HUDEP-2 (cell line): ENCODE measurements at regions not wholly inside any gene's neighbourhood (a gene's known extent, or its start where the extent isn't known, plus 50 kb on each side); places are given as distances from the start of the nearest gene placed in this dataset.
A peak's percentile ranks its signal among the peaks of the same experiment; 100 is the strongest.

Experiments used
- DNase-seq, 76 experiments: peaks; one replicate each; lab custom pipeline; 2025; ENCODE audit not compliant: unreplicated experiment in 76 of 76; lab: John Stamatoyannopoulos, UW

- no peak for DNase-seq
These were observed 136.3 kb upstream of the MLIP start for GRCh38 chr6:53974941-53975340.

DNA sequence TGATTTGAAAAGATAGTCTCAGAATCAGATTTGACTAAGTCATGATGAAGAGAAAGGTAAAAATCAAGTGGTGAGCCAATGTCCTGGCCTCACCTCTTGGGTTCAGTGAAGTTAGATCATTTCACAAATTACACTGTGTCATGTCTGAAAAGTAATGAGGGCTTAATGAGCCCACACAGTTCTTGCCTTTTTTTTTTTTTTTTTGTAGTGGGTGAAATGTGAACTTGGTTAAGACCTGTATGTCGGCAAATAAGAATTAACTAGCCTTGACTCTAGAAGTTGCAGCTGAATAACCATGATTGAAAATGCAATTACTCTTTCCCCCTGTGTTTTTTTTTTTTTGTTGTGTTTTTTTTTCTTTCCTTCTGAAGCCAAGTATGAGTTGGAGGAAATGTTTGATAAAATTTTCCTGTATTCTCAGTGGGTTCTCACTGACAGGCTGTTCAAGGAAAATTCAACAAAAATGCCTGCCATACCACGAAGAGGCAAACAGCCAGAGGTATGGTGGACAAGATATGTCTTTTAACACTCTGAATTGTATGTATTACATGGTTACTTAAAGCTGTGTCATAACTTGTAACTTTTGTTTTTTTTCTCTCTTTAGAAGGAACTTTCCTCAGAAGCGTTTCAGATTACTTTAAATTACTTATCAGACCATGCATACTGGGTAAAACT is 135.2 kb upstream of the MLIP start:
- no peak for DNase-seq

GRCh38 chr6:53977551-53977950 is 133.7 kb upstream of the MLIP start:
- no peak for DNase-seq

DNA sequence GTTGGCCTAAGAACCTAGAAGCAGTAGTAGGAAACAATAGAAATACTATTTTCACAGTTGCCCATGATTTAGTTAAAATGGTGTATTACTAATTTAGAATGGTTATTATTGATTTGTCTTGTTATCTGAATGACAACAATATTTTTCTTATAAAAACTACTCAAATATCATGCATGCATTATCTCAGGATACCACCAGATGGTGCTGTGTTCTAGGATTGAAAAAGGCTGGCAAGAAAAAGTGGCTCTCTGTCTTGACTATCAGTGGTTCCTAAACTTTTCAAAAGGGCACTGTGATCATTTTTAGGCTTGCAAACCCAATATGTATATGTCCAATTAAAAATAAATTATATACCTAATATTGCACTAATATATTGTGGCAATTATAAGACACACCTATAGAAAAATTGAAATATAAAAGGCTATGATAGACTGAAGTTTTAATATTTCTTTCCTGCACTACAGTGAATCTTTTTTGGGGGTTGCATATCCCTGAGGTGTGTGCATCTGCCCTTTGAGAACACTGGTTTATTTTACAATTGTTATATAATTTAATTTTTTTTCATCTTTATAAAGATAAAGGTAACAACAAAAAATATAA is 131.7 kb upstream of the MLIP start:
- peak in 21 of 76 experiments; percentile 5 to 52 (median 23) for DNase-seq

GRCh38 chr6:53982366-53983050 is 128.7 kb upstream of the MLIP start:
- DNase-seq: no peak

DNA sequence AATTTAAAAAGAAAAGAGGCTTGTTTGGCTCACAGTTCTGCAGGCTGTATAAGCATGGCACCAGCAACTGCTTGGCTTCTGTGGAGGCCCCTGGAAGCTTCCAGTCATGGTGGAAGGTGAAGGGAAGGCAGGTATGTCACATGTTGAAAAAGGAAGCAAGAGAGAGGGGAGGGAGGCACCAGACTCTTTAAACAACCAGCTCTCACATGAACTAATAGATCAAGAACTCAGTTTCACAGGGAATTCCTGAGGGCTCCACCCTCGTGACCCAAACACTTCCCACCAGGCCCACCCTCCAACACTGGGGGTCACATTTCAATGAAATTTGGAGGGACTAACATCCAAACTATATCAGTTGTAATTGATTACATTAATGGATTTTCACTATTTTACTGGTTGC is 127.9 kb upstream of the MLIP start:
- no peak for DNase-seq

GRCh38 chr6:53984163-53984562 is 127.1 kb upstream of the MLIP start:
- no peak for DNase-seq

DNA sequence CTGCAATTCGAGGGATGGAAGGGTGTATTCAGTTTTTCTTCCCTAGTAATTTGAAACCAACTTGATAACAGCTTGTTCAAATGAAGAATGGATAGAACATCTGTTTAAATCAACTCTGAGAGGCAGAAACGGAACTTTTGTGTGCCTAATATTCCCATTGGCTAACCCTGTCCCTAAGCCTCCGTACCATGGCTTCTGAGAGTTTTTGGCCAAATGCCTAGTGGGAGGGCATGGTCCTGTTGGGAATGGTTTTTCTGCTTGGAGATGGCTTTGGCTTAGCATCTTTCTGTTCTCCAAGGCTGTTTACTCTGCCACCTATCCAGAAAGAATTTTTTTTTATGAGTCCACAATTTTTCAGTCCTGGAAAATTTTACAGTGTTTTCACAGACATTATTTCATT is 126.7 kb upstream of the MLIP start:
- DNase-seq: no peak

GRCh38 chr6:53985366-53985765 is 125.9 kb upstream of the MLIP start:
- no peak for DNase-seq

DNA sequence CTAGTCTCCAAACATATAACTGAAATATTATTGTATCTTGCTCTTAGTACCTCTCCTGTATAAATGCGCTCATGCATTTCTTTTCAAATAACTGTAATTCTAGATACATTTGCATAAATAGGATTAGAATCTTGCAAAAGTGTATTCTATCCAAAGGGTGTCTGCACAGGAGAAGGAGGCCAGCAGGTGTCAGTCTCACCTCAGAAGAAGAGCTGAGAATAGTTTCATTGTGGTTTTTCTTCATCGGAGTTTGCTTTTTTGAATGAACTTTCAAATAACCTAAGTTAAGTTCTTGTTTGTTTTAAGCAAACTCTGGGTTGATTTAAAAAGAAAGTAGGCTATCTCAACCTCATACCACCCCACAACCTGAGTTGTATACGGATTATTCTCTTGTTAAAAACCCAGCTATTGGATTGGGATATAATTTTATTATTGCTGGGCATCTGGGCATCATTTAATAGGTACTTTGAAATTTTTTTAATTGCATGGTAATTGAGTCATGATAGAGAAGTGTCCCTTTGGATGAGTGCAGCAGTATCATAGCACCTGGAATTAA is 125.0 kb upstream of the MLIP start:
- peak in 10 of 76 experiments; percentile 7 to 31 (median 12) for DNase-seq

DNA sequence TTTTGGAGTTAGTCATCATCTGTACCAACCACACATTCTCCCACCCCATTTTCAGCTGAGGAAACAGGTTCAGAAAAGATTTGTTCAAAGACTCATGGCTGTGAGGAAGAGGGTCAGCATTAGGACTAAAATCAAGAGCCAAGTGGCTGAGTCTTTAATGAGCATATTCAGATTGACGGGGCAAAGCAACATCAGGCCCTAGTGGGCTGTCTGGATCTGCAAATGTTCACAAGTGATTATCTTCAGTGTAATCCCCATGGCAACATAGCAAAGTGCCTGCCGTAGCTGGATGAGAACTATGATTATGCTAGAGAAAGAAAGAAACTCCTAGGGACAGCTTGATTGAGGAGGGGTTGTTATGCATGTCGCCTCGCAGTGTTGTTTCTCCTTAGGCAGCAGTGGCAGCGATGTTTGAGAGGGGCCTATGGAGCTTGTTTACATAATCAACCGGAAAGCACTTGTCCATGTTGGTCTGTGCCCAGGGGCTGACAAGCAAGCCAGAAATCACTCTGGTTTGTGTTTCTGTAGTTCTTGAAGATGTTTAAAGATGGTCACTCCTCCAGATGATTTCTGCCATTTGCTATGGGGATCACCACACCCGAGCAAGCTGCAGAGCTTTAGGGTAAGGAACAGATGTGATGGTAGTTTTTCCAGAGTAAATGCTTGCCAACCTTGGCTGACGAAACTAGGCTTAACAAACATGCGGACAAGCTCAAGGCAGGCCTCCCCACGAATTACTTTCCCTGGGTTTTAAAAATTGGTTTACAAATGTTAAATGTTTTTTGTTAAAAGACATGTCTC is 124.3 kb upstream of the MLIP start:
- DNase-seq: no peak

- no peak for DNase-seq
These were observed 123.7 kb upstream of the MLIP start for GRCh38 chr6:53987522-53987888.

DNA sequence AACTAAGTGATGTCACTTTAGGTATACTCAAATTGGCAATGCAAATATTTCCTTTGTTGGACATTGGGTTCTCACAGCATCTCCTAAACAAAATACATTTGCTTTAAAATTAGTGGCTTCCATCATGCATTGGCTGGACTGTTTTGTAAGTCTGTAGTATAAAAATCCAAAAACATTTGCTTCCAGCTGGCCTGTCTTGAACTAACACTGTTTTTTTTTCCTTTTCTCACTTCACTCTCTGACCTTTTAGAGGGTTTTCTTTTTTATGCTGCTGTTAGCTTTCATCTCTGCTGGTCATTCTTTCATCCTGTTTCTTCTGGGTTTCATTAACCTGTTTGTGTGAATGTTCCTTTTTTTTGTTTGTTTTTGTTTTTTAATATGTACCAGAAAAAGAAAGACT is 121.7 kb upstream of the MLIP start:
- DNase-seq: no peak

DNA sequence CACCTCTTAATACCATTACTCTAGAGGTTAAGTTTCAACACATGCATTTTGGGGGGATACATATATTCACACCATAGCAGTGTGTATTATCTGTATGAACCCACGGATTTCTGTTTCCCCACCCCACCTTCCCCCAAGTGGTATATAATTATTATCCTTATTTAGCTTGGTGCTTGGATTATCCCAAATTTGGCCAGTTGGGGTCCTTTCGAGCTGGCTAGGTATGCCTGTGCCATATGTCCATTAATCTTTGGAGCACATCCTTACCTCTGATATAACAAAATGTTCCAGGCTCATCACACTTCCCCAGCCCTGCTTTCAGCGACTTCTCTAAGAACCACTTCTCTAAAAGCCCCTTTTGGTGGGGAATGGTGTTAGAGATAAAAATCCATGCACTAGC is 118.7 kb upstream of the MLIP start:
- no peak for DNase-seq

DNA sequence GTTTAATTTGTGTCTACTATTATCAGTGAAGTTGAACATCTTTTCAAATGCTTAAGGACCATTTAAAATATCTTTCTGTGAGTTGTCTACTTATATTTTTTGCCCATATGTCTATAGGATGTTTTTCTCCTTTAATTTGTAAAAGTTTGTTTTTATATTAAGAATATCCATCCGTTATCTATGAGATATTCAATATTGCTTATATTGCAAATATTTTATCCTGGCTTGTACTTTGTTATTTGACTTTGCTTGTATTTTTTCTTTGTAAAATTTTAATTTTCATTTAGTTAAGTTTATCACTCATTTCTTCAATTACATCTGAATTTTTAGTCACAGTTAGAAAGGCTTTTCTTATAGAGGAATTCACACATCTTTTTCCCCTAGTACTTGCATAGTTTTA is 117.0 kb upstream of the MLIP start:
- DNase-seq: no peak

DNA sequence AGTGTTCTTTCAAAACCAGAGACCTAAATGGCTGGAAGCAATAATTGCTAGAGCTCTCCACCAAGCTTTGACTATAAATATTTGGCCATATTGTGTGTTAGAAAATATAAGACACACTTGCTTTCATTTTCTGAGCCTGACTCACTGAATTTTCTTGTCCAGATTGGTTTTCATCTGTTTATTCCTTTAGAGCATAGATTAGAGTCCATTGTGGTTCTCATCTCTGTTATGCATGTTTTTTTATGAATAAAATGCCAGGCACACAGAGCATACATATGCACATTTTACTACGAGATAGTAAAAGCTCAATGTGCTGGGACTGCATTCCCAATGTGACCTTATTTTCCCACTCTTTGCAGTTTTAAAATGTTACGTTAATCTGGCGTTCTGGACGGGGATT is 115.3 kb upstream of the MLIP start:
- DNase-seq: no peak

- DNase-seq: peak in 29 of 76 experiments; percentile 2 to 71 (median 47)
These were observed 112.9 kb upstream of the MLIP start for GRCh38 chr6:53998303-53998702.

- DNase-seq: no peak
These were observed 112.0 kb upstream of the MLIP start for GRCh38 chr6:53999088-53999755.

- DNase-seq: no peak
These were observed 109.1 kb upstream of the MLIP start for GRCh38 chr6:54002116-54002515.

DNA sequence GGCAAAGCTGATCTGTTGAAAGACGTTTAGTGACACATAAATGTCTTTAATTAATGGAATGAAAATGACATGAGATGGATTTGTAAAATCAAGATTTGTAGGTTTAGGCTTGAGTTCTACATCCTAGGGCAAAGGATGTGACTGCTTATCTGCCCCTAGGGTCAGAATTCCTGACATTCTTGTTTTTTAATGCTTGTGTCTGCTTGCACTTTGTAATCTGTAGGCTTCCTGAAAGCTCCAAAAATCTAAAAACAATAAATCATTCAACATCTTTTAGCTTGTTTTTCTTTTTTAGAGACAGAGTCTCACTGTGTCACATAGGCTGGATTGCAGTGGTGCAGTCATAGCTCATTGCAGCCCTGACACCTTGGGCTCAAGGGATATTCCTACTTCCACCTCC is 107.9 kb upstream of the MLIP start:
- DNase-seq: no peak

GRCh38 chr6:54008589-54008988 is 102.7 kb upstream of the MLIP start:
- no peak for DNase-seq
